Gastroesophageal sphincter (tissue), 3 donors: ENCODE measurements at regions not wholly inside any gene's neighbourhood (a gene's known extent, or its start where the extent isn't known, plus 50 kb on each side); places are given as distances from the start of the nearest gene placed in this dataset.

Experiments used
- CTCF ChIP-seq, 4 experiments: fragments of 200-600 bp in 2 of 4; fragments of 450-650 bp in 2 of 4; sonication (generic) in 1 of 4; IDR thresholded peaks; one replicate each; pipeline ENCODE4 v1.5.1; 2017 to 2019; ENCODE audit warnings: antibody characterized with exemption in 4 of 4, mild to moderate bottlenecking in 2 of 4, moderate library complexity in 2 of 4
- EP300 ChIP-seq: sonication (generic); formaldehyde crosslinking; IDR thresholded peaks from one replicate; pipeline ENCODE4 v1.6.1; 2017; ENCODE audit warnings: antibody characterized with exemption, mild to moderate bottlenecking
- POLR2A ChIP-seq, 2 donors: fragments of 450-650 bp; IDR thresholded peaks; one replicate each; pipeline ENCODE4 v1.6.1; 2017; ENCODE audit warnings: antibody characterized with exemption in 2 of 2, mild to moderate bottlenecking in 2 of 2, moderate library complexity in 1 of 2

GRCh38 chr4:73683033-73683432, 57.3 kb upstream of the CXCL8 start:
- TF ChIP-seq CTCF (IDR thresholded peaks at IDR 0.05) (no peak), POLR2A (IDR thresholded peaks at IDR 0.05) (no peak), EP300 (no peak)
